HepG2 (cell line): ENCODE measurements at regions not wholly inside any gene's neighbourhood (a gene's known extent, or its start where the extent isn't known, plus 50 kb on each side); places are given as distances from the start of the nearest gene placed in this dataset.

Source experiments
- ATAC-seq: fragments of 200-7000 bp; cut with Tn5 transposase; 3 replicates; pipeline ENCODE4 v1.9.1; 2020; ENCODE audit warnings: mild to moderate bottlenecking, moderate library complexity
- BruUV-seq: library from RNA; stranded (reverse); fragments of 400-500 nt; replicated peaks from 2 replicates; lab custom pipeline; 2021; lab: Mats Ljungman, UMichigan
- CTCF ChIA-PET: fragments of 300-600 bp; formaldehyde crosslinking; extraction: SDS; loops from one replicate; lab custom pipeline; 2021; ENCODE audit warnings: low total read pairs, inconsistent platforms, low intra/inter-chr PET ratio; lab: Yijun Ruan, JAX
- POLR2A ChIA-PET: fragments of 350-600 bp; sonication (Branson Sonifier 250); formaldehyde crosslinking; loops from one replicate; lab custom pipeline; 2020; ENCODE audit warnings: antibody characterized with exemption, inconsistent platforms; lab: Yijun Ruan, JAX
- DNase-seq: peaks from one replicate; pipeline ENCODE4 v3.0.0-alpha.2; 2015; ENCODE audit warnings: low spot score
- FAIRE-seq: peaks from 3 replicates; lab custom pipeline; 2011; peaks lifted over from hg19 to GRCh38; lab: Jason Lieb, UNC
- H2AFZ ChIP-seq: one replicate; pipeline ENCODE4 v1.6.1; 2011; ENCODE audit warnings: low read length, inconsistent platforms
- H3K27ac ChIP-seq: fragments of 300-600 bp; 3 replicates; pipeline ENCODE4 v1.8.0; 2011; ENCODE audit warnings: mixed run types, mild to moderate bottlenecking, mixed read lengths, low read length, inconsistent platforms; ENCODE audit not compliant: insufficient read depth; ENCODE audit errors: extremely low read length
- H3K27me3 ChIP-seq, 2 experiments: fragments of 200-600 bp in 1 of 2; 2 replicates in 1 of 2; 3 replicates in 1 of 2; pipeline versions ENCODE4 v1.6.0 to v1.8.0; 2011; ENCODE audit warnings: low read length in 2 of 2, mild to moderate bottlenecking in 2 of 2, moderate library complexity in 2 of 2, inconsistent platforms in 1 of 2; ENCODE audit not compliant: insufficient read depth in 2 of 2, control insufficient read depth in 1 of 2
- H3K36me3 ChIP-seq, 2 experiments: fragments of 200-600 bp in 1 of 2; replicated peaks in 1 of 2; 2 replicates in 1 of 2; 3 replicates in 1 of 2; pipeline versions ENCODE4 v1.5.1 to v1.8.0; 2011; ENCODE audit warnings: low read length in 2 of 2, inconsistent platforms in 1 of 2; ENCODE audit not compliant: insufficient read depth in 2 of 2, control insufficient read depth in 1 of 2
- H3K4me1 ChIP-seq: 2 replicates; pipeline ENCODE4 v1.5.1; 2012; ENCODE audit warnings: low read length, inconsistent platforms; ENCODE audit not compliant: insufficient read depth
- H3K4me2 ChIP-seq: 2 replicates; pipeline ENCODE4 v1.6.0; 2011; ENCODE audit warnings: low read depth, low read length, inconsistent platforms
- H3K4me3 ChIP-seq, 3 experiments: fragments of 200-600 bp in 1 of 3; sonication (generic), shearing (Covaris generic) in 1 of 3; replicated peaks in 1 of 3; 2 replicates each; pipeline ENCODE4 v1.5.1; 2011 to 2016; ENCODE audit warnings: low read length in 3 of 3, inconsistent platforms in 2 of 3, low read depth in 2 of 3, mild to moderate bottlenecking in 2 of 3, control low read depth in 1 of 3, mixed read lengths in 1 of 3; ENCODE audit not compliant: insufficient read depth in 1 of 3
- H3K79me2 ChIP-seq: one replicate; pipeline ENCODE4 v1.6.1; 2011; ENCODE audit warnings: low read length, inconsistent platforms; ENCODE audit not compliant: insufficient read depth
- H3K9ac ChIP-seq: 2 replicates; pipeline ENCODE4 v1.6.0; 2011; ENCODE audit warnings: mild to moderate bottlenecking, low read depth, low read length, inconsistent platforms; ENCODE audit not compliant: insufficient read depth
- H3K9me3 ChIP-seq: 2 replicates; pipeline ENCODE4 v1.5.1; 2012; ENCODE audit warnings: mild to moderate bottlenecking, low read length
- H4K20me1 ChIP-seq: 2 replicates; pipeline ENCODE4 v1.6.0; 2011; ENCODE audit warnings: inconsistent platforms, mild to moderate bottlenecking, low read length, moderate library complexity; ENCODE audit not compliant: insufficient read depth
- CCAR2 ChIP-seq: fragments of 200-400 bp; formaldehyde crosslinking; optimal IDR thresholded peaks from 2 replicates; pipeline ENCODE3; 2018; ENCODE audit warnings: low read depth, mild to moderate bottlenecking, low read length, moderate library complexity
- MATR3 ChIP-seq: sonication (generic); formaldehyde crosslinking; IDR thresholded peaks from 2 replicates; pipeline ENCODE4 v1.4.0; 2020; ENCODE audit warnings: missing genetic modification reagents
- MEIS1 ChIP-seq: sonication (generic); formaldehyde crosslinking; IDR thresholded peaks from 2 replicates; pipeline ENCODE4 v1.9.0; 2021; ENCODE audit warnings: mild to moderate bottlenecking, missing genetic modification reagents, moderate library complexity, borderline replicate concordance
- NFE2L1 ChIP-seq: sonication (generic); formaldehyde crosslinking; IDR thresholded peaks from 2 replicates; pipeline ENCODE4 v1.4.0; 2020; ENCODE audit warnings: missing genetic modification reagents, mild to moderate bottlenecking, borderline replicate concordance
- SP5 ChIP-seq: IDR thresholded peaks from 2 replicates; pipeline ENCODE4 v1.6.1; 2016; ENCODE audit warnings: low read depth, borderline replicate concordance
- TBP ChIP-seq: sonication (generic); formaldehyde crosslinking; IDR thresholded peaks from 2 replicates; pipeline ENCODE4 v1.5.0; 2020; ENCODE audit warnings: missing genetic modification reagents
- ZFP82 ChIP-seq: sonication (generic); formaldehyde crosslinking; IDR thresholded peaks from 2 replicates; pipeline ENCODE4 v1.5.1; 2020; ENCODE audit warnings: mild to moderate bottlenecking, missing genetic modification reagents, borderline replicate concordance
- ZNF333 ChIP-seq: sonication (generic); formaldehyde crosslinking; IDR thresholded peaks from 2 replicates; pipeline ENCODE4 v1.4.0; 2020; ENCODE audit warnings: mild to moderate bottlenecking, missing genetic modification reagents, borderline replicate concordance
- ZNF432 ChIP-seq: sonication (generic); formaldehyde crosslinking; IDR thresholded peaks from 2 replicates; pipeline ENCODE4 v1.5.0; 2020; ENCODE audit warnings: missing genetic modification reagents, mild to moderate bottlenecking, borderline replicate concordance
- ZNF598 ChIP-seq: sonication (generic); formaldehyde crosslinking; IDR thresholded peaks from 2 replicates; pipeline ENCODE4 v1.5.1; 2020; ENCODE audit warnings: mild to moderate bottlenecking, missing genetic modification reagents, borderline replicate concordance
- WGBS: methylation state at CpG from one replicate; pipeline ENCODE4 v1.1.6; 2017; ENCODE audit warnings: low lambda C conversion rate; 5-methylcytosine and 5-hydroxymethylcytosine counted together
- in situ Hi-C: cut with HindIII; loops from 2 replicates; pipeline ENCODE4 v1.10.0; 2017; ENCODE audit warnings: low pct_unique_long_range_greater_than_20kb; ENCODE audit not compliant: extremely low pct_ligation_motif_present
- intact Hi-C: fragments of 100-400 bp; cut with micrococcal nuclease; formaldehyde crosslinking; loops from one replicate; pipeline ENCODE4 v1.10.0; 2022; ENCODE audit not compliant: unreplicated experiment
- TF ChIP-seq, protein P1 (sequence below): sonication (generic); formaldehyde crosslinking; IDR thresholded peaks from 2 replicates; pipeline ENCODE4 v1.5.1; 2020; ENCODE audit warnings: missing genetic modification reagents, mild to moderate bottlenecking, borderline replicate concordance
- TF ChIP-seq, protein P2 (sequence below): sonication (generic); formaldehyde crosslinking; IDR thresholded peaks from 2 replicates; pipeline ENCODE4 v1.5.1; 2020; ENCODE audit warnings: missing genetic modification reagents, mild to moderate bottlenecking, borderline replicate concordance
- TF ChIP-seq, protein P3 (sequence below): sonication (generic); formaldehyde crosslinking; IDR thresholded peaks from 2 replicates; pipeline ENCODE4 v1.5.0; 2020; ENCODE audit warnings: missing genetic modification reagents
- TF ChIP-seq, protein P4 (sequence below): sonication (generic); formaldehyde crosslinking; IDR thresholded peaks from 2 replicates; pipeline ENCODE4 v1.4.0; 2020; ENCODE audit warnings: missing genetic modification reagents, borderline replicate concordance

DNA sequence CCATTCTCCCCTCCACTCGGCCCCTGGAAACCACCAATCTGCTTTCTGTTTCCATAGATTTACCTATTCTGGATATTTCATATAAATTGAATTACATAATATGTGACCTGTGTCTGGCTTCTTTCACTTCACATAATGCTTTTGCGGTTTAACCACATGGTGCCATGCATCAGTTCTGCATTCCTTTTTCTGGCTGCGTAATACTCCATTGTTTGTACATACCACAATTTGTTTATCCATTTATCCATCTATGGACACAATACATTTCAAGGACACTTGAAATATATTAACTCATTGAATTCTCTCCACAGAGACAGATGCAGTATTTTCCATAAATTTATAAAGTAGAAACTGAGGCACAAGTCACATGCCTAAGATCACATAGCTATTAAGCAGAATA, 110.3 kb upstream of the ETV6 start (continued):
- TF ChIP-seq, protein P1, sequence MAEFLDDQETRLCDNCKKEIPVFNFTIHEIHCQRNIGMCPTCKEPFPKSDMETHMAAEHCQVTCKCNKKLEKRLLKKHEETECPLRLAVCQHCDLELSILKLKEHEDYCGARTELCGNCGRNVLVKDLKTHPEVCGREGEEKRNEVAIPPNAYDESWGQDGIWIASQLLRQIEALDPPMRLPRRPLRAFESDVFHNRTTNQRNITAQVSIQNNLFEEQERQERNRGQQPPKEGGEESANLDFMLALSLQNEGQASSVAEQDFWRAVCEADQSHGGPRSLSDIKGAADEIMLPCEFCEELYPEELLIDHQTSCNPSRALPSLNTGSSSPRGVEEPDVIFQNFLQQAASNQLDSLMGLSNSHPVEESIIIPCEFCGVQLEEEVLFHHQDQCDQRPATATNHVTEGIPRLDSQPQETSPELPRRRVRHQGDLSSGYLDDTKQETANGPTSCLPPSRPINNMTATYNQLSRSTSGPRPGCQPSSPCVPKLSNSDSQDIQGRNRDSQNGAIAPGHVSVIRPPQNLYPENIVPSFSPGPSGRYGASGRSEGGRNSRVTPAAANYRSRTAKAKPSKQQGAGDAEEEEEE (CRISPR knock-in tag), result no peak
- no peak for TF ChIP-seq NFE2L1 (CRISPR knock-in tag)
- TF ChIP-seq TBP, result no peak
- TF ChIP-seq, protein P2, sequence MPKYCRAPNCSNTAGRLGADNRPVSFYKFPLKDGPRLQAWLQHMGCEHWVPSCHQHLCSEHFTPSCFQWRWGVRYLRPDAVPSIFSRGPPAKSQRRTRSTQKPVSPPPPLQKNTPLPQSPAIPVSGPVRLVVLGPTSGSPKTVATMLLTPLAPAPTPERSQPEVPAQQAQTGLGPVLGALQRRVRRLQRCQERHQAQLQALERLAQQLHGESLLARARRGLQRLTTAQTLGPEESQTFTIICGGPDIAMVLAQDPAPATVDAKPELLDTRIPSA, result no peak
- TF ChIP-seq ZNF432 (CRISPR knock-in tag), result no peak
- TF ChIP-seq, protein P3, sequence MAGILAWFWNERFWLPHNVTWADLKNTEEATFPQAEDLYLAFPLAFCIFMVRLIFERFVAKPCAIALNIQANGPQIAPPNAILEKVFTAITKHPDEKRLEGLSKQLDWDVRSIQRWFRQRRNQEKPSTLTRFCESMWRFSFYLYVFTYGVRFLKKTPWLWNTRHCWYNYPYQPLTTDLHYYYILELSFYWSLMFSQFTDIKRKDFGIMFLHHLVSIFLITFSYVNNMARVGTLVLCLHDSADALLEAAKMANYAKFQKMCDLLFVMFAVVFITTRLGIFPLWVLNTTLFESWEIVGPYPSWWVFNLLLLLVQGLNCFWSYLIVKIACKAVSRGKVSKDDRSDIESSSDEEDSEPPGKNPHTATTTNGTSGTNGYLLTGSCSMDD (CRISPR knock-in tag), result no peak

DNA sequence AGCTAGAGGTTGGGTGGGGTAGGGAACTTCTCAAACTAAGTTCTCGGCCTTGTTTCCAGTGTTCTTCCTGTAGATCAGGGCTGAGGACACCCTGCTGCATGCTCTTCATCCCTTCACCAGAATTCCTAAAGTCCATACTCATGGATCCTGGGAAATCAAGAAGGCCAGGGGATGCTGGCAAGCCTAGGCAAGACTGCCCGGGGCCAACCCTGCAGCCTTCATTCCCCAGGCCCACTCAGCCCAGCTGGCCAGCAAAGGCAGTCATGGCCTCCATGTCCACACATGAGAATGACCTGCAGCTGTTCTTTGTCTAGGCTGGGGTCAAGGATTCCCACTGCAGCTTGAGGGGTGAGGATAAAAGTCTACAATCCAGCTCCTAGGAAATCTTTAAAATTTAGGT, 109.3 kb upstream of the ETV6 start:
- in situ Hi-C loops (no loop called here), intact Hi-C loops (no loop called here)
- ChIA-PET CTCF (no interaction called here), POLR2A (no interaction called here)
- WGBS, result 0% methylated on average over 2 of the region's 2 CpGs
- Histone ChIP-seq H3K4me1 (no peaks in the 10 kb centered on the region), H3K9me3 (no peaks in the 10 kb centered on the region), H3K79me2 (no peaks in the 10 kb centered on the region), H3K27me3 (peaks cover 0 to 2% of the 10 kb centered on the region in 2 experiments; a peak in 2 of 5 replicates), H3K9ac (no peak overlapping the region), H3K4me3 (no peak overlapping the region), H2AFZ (no peak overlapping the region), H3K36me3 (no peaks in the 10 kb centered on the region), H3K4me2 (no peak overlapping the region), H4K20me1 (no peaks in the 10 kb centered on the region), H3K27ac (no peak overlapping the region)
- no peak for FAIRE-seq
- DNase-seq, result no peak
- no TSS peak for BruUV-seq
- ATAC-seq, result no peak
- TF ChIP-seq ZFP82 (CRISPR knock-in tag), result no peak
- no peak for TF ChIP-seq ZNF598 (CRISPR knock-in tag)
- TF ChIP-seq MATR3 (CRISPR knock-in tag), result no peak
- TF ChIP-seq, protein P4, sequence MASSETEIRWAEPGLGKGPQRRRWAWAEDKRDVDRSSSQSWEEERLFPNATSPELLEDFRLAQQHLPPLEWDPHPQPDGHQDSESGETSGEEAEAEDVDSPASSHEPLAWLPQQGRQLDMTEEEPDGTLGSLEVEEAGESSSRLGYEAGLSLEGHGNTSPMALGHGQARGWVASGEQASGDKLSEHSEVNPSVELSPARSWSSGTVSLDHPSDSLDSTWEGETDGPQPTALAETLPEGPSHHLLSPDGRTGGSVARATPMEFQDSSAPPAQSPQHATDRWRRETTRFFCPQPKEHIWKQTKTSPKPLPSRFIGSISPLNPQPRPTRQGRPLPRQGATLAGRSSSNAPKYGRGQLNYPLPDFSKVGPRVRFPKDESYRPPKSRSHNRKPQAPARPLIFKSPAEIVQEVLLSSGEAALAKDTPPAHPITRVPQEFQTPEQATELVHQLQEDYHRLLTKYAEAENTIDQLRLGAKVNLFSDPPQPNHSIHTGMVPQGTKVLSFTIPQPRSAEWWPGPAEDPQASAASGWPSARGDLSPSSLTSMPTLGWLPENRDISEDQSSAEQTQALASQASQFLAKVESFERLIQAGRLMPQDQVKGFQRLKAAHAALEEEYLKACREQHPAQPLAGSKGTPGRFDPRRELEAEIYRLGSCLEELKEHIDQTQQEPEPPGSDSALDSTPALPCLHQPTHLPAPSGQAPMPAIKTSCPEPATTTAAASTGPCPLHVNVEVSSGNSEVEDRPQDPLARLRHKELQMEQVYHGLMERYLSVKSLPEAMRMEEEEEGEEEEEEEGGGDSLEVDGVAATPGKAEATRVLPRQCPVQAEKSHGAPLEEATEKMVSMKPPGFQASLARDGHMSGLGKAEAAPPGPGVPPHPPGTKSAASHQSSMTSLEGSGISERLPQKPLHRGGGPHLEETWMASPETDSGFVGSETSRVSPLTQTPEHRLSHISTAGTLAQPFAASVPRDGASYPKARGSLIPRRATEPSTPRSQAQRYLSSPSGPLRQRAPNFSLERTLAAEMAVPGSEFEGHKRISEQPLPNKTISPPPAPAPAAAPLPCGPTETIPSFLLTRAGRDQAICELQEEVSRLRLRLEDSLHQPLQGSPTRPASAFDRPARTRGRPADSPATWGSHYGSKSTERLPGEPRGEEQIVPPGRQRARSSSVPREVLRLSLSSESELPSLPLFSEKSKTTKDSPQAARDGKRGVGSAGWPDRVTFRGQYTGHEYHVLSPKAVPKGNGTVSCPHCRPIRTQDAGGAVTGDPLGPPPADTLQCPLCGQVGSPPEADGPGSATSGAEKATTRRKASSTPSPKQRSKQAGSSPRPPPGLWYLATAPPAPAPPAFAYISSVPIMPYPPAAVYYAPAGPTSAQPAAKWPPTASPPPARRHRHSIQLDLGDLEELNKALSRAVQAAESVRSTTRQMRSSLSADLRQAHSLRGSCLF (CRISPR knock-in tag), result no peak
- no peak for TF ChIP-seq MEIS1
- no peak for TF ChIP-seq SP5 (CRISPR knock-in tag)
- TF ChIP-seq CCAR2, result no peak
- TF ChIP-seq ZNF333 (CRISPR knock-in tag), result no peak
